Brain microvascular endothelial cell (primary cell): ENCODE measurements at regions not wholly inside any gene's neighbourhood (a gene's known extent, or its start where the extent isn't known, plus 50 kb on each side); places are given as distances from the start of the nearest gene placed in this dataset.
"Not testable (repeated sequence)": the region's sequence is repeated elsewhere in the genome, so short reads cannot be mapped to it uniquely, and the experiment has no call there.

Source experiments
- DNase-seq: peaks from one replicate; pipeline ENCODE4 v3.0.0-alpha.2; 2020
- H3K27ac ChIP-seq: fragments of 250-450 bp; sonication (Bioruptor Pico); 2 replicates; pipeline ENCODE4 v1.5.1; 2020; ENCODE audit warnings: mild to moderate bottlenecking, moderate library complexity
- H3K27me3 ChIP-seq: fragments of 250-450 bp; sonication (Bioruptor Pico); replicated peaks from 2 replicates; pipeline ENCODE4 v1.5.1; 2020; ENCODE audit warnings: mild to moderate bottlenecking
- H3K36me3 ChIP-seq: fragments of 250-450 bp; sonication (Bioruptor Pico); replicated peaks from 2 replicates; pipeline ENCODE4 v1.5.1; 2020; ENCODE audit warnings: mild to moderate bottlenecking
- H3K4me3 ChIP-seq: 2 replicates; pipeline ENCODE4 v1.5.1; 2011; ENCODE audit warnings: low read depth, mild to moderate bottlenecking, control low read depth, low read length, moderate library complexity
- CTCF ChIP-seq: IDR thresholded peaks from 2 replicates; pipeline ENCODE4 v1.5.1; 2011; ENCODE audit warnings: low read depth, mild to moderate bottlenecking, moderate library complexity, low read length, control low read depth, inconsistent platforms; ENCODE audit errors: missing control alignments
- in situ Hi-C: cut with HindIII; loops from 2 replicates; pipeline ENCODE4 v1.10.0; 2017; ENCODE audit warnings: low sequenced_read_pairs, low pct_ligation_motif_present

- no peak for TF ChIP-seq CTCF
- Histone ChIP-seq H3K27me3 (no peaks in the 10 kb centered on the region), H3K36me3 (no peaks in the 10 kb centered on the region), H3K4me3 (no peak overlapping the region), H3K27ac (no peak overlapping the region)
- no peak for DNase-seq
- in situ Hi-C loops: no loop called here
These were observed 143.4 kb upstream of the TMEM168 start for GRCh38 chr7:112933598-112933997.

GRCh38 chr7:112930787-112931186 is 140.6 kb upstream of the TMEM168 start:
- Histone ChIP-seq H3K4me3 (no peak overlapping the region), H3K27ac (no peak overlapping the region), H3K27me3 (no peaks in the 10 kb centered on the region), H3K36me3 (no peaks in the 10 kb centered on the region)
- in situ Hi-C loops: no loop called here
- no peak for DNase-seq
- no peak for TF ChIP-seq CTCF

GRCh38 chr7:112929421-112929820 is 139.2 kb upstream of the TMEM168 start:
- no peaks in the 10 kb centered on the region for H3K36me3 ChIP-seq
- peak overlapping the region; percentile 49 for H3K27ac ChIP-seq
- no peak overlapping the region for H3K4me3 ChIP-seq
- DNase-seq: no peak
- H3K27me3 ChIP-seq: no peaks in the 10 kb centered on the region
- in situ Hi-C loops: no loop called here
- TF ChIP-seq CTCF: no peak

GRCh38 chr7:112926018-112926417 is 135.8 kb upstream of the TMEM168 start:
- Histone ChIP-seq H3K4me3 (no peak overlapping the region), H3K27me3 (no peaks in the 10 kb centered on the region), H3K27ac (no peak overlapping the region), H3K36me3 (no peaks in the 10 kb centered on the region)
- in situ Hi-C loops: no loop called here
- no peak for TF ChIP-seq CTCF
- DNase-seq: no peak

GRCh38 chr7:112922546-112922945 is 132.4 kb upstream of the TMEM168 start:
- H3K27me3 ChIP-seq, H3K4me3 ChIP-seq, H3K36me3 ChIP-seq, H3K27ac ChIP-seq, in situ Hi-C loops, DNase-seq: not testable (repeated sequence)

- DNase-seq, in situ Hi-C loops, H3K36me3 ChIP-seq, H3K27ac ChIP-seq, H3K27me3 ChIP-seq, H3K4me3 ChIP-seq: not testable (repeated sequence)
These were observed 126.2 kb upstream of the TMEM168 start for GRCh38 chr7:112916431-112916830.

GRCh38 chr7:112908086-112908485 is 117.9 kb upstream of the TMEM168 start:
- DNase-seq: no peak

More at GRCh38 chr7:112908086-112908485, 117.9 kb upstream of the TMEM168 start:
- no peak overlapping the region for H3K27ac ChIP-seq
- in situ Hi-C loops: no loop called here
- no peak overlapping the region for H3K4me3 ChIP-seq
- peaks cover 5% of the 10 kb centered on the region for H3K36me3 ChIP-seq
- no peak for TF ChIP-seq CTCF
- no peaks in the 10 kb centered on the region for H3K27me3 ChIP-seq
